ENCODE measurements at regions not wholly inside any gene's neighbourhood (a gene's known extent, or its start where the extent isn't known, plus 50 kb on each side); places are given as distances from the start of the nearest gene placed in this dataset.

DNA sequence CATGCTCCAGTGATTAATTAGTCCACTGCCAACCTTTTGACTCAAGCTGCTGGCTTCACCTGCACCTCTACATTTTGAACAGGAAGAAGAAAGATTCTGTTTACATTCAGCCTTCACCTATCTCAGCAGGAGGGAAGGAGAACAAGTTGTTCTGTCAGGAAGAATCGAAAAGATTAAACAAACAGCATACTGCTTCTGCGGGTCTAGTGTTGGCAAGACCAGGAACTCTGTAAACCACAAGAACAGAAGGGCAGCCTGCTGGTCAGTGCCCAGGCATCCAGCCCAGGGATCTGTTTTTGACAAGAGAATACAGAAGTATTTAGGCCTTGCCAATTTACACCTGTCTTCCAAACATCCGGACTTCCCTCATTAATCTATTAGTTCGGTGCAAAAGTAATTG lies 189.7 kb downstream of the CHD9NB start:
- TF ChIP-seq POLR2AphosphoS5 (IDR thresholded peaks at IDR 0.05; ENCODE audit: low read depth, low read length) (no peak), POLR2A (IDR thresholded peaks at IDR 0.05; ENCODE audit: borderline replicate concordance, extremely low read depth, insufficient read depth, insufficient read length) (no peak), EZH2 (IDR thresholded peaks at IDR 0.05) (no peak)
- TF ChIP-seq, protein P1, sequence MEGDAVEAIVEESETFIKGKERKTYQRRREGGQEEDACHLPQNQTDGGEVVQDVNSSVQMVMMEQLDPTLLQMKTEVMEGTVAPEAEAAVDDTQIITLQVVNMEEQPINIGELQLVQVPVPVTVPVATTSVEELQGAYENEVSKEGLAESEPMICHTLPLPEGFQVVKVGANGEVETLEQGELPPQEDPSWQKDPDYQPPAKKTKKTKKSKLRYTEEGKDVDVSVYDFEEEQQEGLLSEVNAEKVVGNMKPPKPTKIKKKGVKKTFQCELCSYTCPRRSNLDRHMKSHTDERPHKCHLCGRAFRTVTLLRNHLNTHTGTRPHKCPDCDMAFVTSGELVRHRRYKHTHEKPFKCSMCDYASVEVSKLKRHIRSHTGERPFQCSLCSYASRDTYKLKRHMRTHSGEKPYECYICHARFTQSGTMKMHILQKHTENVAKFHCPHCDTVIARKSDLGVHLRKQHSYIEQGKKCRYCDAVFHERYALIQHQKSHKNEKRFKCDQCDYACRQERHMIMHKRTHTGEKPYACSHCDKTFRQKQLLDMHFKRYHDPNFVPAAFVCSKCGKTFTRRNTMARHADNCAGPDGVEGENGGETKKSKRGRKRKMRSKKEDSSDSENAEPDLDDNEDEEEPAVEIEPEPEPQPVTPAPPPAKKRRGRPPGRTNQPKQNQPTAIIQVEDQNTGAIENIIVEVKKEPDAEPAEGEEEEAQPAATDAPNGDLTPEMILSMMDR (IDR thresholded peaks at IDR 0.05 in 2 of 3, conservative IDR thresholded peaks at IDR 0.05 in 1 of 3; ENCODE audit: borderline replicate concordance in 1 of 3, insufficient read depth in 1 of 3, low read depth in 2 of 3, low read length in 2 of 3): no peak
- TF ChIP-seq, protein P2, sequence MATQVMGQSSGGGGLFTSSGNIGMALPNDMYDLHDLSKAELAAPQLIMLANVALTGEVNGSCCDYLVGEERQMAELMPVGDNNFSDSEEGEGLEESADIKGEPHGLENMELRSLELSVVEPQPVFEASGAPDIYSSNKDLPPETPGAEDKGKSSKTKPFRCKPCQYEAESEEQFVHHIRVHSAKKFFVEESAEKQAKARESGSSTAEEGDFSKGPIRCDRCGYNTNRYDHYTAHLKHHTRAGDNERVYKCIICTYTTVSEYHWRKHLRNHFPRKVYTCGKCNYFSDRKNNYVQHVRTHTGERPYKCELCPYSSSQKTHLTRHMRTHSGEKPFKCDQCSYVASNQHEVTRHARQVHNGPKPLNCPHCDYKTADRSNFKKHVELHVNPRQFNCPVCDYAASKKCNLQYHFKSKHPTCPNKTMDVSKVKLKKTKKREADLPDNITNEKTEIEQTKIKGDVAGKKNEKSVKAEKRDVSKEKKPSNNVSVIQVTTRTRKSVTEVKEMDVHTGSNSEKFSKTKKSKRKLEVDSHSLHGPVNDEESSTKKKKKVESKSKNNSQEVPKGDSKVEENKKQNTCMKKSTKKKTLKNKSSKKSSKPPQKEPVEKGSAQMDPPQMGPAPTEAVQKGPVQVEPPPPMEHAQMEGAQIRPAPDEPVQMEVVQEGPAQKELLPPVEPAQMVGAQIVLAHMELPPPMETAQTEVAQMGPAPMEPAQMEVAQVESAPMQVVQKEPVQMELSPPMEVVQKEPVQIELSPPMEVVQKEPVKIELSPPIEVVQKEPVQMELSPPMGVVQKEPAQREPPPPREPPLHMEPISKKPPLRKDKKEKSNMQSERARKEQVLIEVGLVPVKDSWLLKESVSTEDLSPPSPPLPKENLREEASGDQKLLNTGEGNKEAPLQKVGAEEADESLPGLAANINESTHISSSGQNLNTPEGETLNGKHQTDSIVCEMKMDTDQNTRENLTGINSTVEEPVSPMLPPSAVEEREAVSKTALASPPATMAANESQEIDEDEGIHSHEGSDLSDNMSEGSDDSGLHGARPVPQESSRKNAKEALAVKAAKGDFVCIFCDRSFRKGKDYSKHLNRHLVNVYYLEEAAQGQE (IDR thresholded peaks at IDR 0.05; ENCODE audit: low read depth): no peak

Measured in HCT116 (cell line).